ENCODE measurements at regions not wholly inside any gene's neighbourhood (a gene's known extent, or its start where the extent isn't known, plus 50 kb on each side); places are given as distances from the start of the nearest gene placed in this dataset.
A peak's percentile ranks its signal among the peaks of the same experiment; 100 is the strongest.

DNA sequence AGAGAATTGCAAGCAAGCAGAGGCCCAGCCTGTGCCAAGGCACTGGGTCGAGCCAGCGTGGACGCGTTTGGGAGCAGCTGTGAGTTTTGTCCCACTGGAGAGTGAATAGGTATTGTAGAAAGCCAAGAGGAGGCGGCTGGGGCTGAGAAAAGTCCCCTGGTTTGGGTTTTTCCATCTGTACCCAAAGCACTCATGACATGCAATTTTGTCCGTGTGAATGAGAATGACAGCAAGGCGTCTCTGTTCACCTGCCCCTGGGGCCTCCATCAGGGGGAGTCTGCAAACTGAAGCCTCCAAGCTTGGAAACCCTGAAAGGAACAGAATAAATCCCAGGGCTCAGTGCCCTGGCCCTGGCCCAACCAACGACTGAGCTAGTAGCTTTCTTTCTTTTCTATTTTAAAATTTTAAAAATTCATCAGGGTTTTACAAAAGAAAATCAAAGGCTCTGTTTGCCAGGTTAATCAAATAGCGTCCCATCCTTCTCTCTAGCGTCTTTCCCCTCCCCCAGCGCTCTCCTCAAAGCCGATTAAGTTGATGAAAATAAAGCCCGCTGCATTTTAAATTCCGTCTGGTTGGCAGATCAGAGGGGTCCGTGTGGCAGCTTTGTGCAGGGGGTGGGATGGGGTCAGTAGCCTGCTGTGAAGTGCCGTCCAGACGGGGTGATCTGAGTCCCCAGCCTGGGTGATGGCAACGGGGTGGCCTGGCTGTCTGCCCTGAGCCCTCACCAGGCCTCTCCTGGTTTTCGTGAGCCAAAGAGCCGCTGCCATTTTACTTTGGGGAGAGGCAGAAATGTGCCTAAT is 171.0 kb downstream of the KATNIP start (continued):
- no peak for TF ChIP-seq RFX5 (IDR thresholded peaks at IDR 0.05; ENCODE audit: low read length)

DNA sequence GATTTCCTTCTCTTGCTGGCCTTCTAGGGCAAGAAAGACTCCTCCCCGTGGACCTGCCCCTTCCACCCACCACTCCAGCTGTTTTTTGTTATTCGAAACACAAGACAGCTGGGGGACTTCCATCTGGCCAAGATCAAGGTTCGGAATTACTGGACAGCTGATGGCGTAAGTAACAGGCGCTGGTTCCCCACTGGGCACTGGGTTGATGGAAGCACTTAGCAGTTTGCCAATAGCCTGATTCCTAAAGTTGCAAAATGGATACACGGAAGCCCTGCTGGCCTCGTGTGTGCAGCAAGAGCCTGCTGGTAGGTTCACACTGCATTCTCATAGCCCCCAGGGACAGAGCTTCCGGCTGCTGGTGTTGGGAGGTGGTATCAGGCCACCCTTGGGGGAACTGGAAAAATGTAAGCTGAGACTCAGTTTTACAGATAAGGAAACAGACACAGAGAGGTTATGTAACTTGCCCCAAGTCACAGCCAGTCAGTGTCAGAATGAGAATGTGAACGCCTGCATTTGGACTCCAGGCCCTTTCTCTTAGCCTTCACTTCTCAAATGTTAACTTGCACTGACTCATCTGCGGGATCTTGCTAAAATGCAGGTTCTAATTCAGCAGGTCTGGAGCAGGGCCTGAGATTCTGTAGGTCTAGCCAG is 171.7 kb downstream of the KATNIP start:
- H3K9ac ChIP-seq = no peak overlapping the region
- H3K4me3 ChIP-seq (ENCODE audit: low read depth in 2 of 2, low read length in 1 of 2) = no peak overlapping the region
- H3F3A ChIP-seq (replicated peaks; ENCODE audit: insufficient read depth) = no peaks in the 10 kb centered on the region
- H3K36me3 ChIP-seq (replicated peaks in 1 of 2; ENCODE audit: control insufficient read depth in 1 of 2, insufficient read depth in 2 of 2, low read length in 1 of 2) = peaks cover 0 to 29% of the 10 kb centered on the region in 2 experiments
- H2AFZ ChIP-seq (ENCODE audit: low read depth) = no peak overlapping the region
- TF ChIP-seq, protein P1, sequence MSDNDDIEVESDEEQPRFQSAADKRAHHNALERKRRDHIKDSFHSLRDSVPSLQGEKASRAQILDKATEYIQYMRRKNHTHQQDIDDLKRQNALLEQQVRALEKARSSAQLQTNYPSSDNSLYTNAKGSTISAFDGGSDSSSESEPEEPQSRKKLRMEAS (IDR thresholded peaks at IDR 0.05; ENCODE audit: low read depth) = no peak
- TF ChIP-seq EP300 (IDR thresholded peaks at IDR 0.05; ENCODE audit: borderline replicate concordance in 1 of 2, low read depth in 1 of 2, low read length in 1 of 2) (peak in 1 of 2 experiments; percentile 39; a peak in 1 of 4 replicates), RCOR1 (IDR thresholded peaks at IDR 0.05; ENCODE audit: low read length) (peak; percentile 43; the same call in 1 of the 2 replicates), FOXM1 (IDR thresholded peaks at IDR 0.05; ENCODE audit: low read depth) (no peak), TCF12 (IDR thresholded peaks at IDR 0.05) (no peak), EZH2phosphoT487 (IDR thresholded peaks at IDR 0.05; ENCODE audit: borderline replicate concordance, low read depth) (no peak)
- H3K9me2 ChIP-seq = no peaks in the 10 kb centered on the region
- H3K9me3 ChIP-seq = no peaks in the 10 kb centered on the region
- POLR2A ChIA-PET = no interaction called here
- DNase-seq = peak; percentile 63
- CTCF ChIA-PET = interaction anchor here (1.8 to 2.1 kb wide), 3 partner anchors 15 to 349 kb away, joined by 5 to 6 read pairs (median 6); no protein-coding TSS in a partner anchor
- peak overlapping the region in 1 of 2 experiments; percentile 56; a peak in 2 of 4 replicates for H3K27ac ChIP-seq (ENCODE audit: low read depth in 2 of 2, low read length in 1 of 2)
- no peaks in the 10 kb centered on the region for H4K20me1 ChIP-seq (ENCODE audit: insufficient read depth)
- peaks cover 0 to 61% of the 10 kb centered on the region in 2 experiments; a peak in 2 of 4 replicates for H3K4me1 ChIP-seq (ENCODE audit: control insufficient read depth in 1 of 2, insufficient read depth in 2 of 2, low read depth in 1 of 2, low read length in 1 of 2)
- 82% methylated on average over 10 of the region's 10 CpGs for WGBS (ENCODE audit: low lambda C conversion rate)
- H3K27me3 ChIP-seq (ENCODE audit: insufficient read depth) = no peaks in the 10 kb centered on the region
- H3K79me2 ChIP-seq (ENCODE audit: insufficient read depth) = no peaks in the 10 kb centered on the region
- no peak overlapping the region for H3K4me2 ChIP-seq

- DNase-seq = no peak
- POLR2A ChIA-PET = no interaction called here
- H4K20me1 ChIP-seq (ENCODE audit: insufficient read depth) = no peaks in the 10 kb centered on the region
- no peaks in the 10 kb centered on the region for H3K79me2 ChIP-seq (ENCODE audit: insufficient read depth)
- no peaks in the 10 kb centered on the region for H3K9me3 ChIP-seq
- H3K4me2 ChIP-seq = no peak overlapping the region
- no peak overlapping the region for H2AFZ ChIP-seq (ENCODE audit: low read depth)
- H3F3A ChIP-seq (replicated peaks; ENCODE audit: insufficient read depth) = no peaks in the 10 kb centered on the region
- H3K4me3 ChIP-seq (ENCODE audit: low read depth in 2 of 2, low read length in 1 of 2) = no peak overlapping the region
- peak overlapping the region in 1 of 2 experiments; percentile 56; a peak in 1 of 4 replicates for H3K27ac ChIP-seq (ENCODE audit: low read depth in 2 of 2, low read length in 1 of 2)
- 95% methylated on average over 1 of the region's 1 CpG for WGBS (ENCODE audit: low lambda C conversion rate)
- H3K36me3 ChIP-seq (replicated peaks in 1 of 2; ENCODE audit: control insufficient read depth in 1 of 2, insufficient read depth in 2 of 2, low read length in 1 of 2) = peaks cover under 1 to 29% of the 10 kb centered on the region in 2 experiments
- TF ChIP-seq TCF12 (IDR thresholded peaks at IDR 0.05) (no peak), RXRA (IDR thresholded peaks at IDR 0.05; ENCODE audit: borderline replicate concordance, low read depth) (no peak), USF1 (IDR thresholded peaks at IDR 0.05; ENCODE audit: borderline replicate concordance, low read depth) (no peak), RCOR1 (IDR thresholded peaks at IDR 0.05; ENCODE audit: low read length) (no peak), RFX5 (IDR thresholded peaks at IDR 0.05; ENCODE audit: low read length) (no peak), NFIC (IDR thresholded peaks at IDR 0.05; ENCODE audit: borderline replicate concordance) (no peak), MEF2A (IDR thresholded peaks at IDR 0.05; ENCODE audit: borderline replicate concordance, low read depth) (no peak), SMC3 (IDR thresholded peaks at IDR 0.05; ENCODE audit: low read depth, low read length) (no peak), TEAD4 (IDR thresholded peaks at IDR 0.05; ENCODE audit: borderline replicate concordance, insufficient read depth) (no peak), JUND (IDR thresholded peaks at IDR 0.05) (no peak), FOSL2 (IDR thresholded peaks at IDR 0.05; ENCODE audit: borderline replicate concordance, low read depth) (no peak)
- TF ChIP-seq, protein P2, sequence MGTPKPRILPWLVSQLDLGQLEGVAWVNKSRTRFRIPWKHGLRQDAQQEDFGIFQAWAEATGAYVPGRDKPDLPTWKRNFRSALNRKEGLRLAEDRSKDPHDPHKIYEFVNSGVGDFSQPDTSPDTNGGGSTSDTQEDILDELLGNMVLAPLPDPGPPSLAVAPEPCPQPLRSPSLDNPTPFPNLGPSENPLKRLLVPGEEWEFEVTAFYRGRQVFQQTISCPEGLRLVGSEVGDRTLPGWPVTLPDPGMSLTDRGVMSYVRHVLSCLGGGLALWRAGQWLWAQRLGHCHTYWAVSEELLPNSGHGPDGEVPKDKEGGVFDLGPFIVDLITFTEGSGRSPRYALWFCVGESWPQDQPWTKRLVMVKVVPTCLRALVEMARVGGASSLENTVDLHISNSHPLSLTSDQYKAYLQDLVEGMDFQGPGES (IDR thresholded peaks at IDR 0.05; ENCODE audit: low read depth, low read length) = no peak
- TF ChIP-seq, protein P3, sequence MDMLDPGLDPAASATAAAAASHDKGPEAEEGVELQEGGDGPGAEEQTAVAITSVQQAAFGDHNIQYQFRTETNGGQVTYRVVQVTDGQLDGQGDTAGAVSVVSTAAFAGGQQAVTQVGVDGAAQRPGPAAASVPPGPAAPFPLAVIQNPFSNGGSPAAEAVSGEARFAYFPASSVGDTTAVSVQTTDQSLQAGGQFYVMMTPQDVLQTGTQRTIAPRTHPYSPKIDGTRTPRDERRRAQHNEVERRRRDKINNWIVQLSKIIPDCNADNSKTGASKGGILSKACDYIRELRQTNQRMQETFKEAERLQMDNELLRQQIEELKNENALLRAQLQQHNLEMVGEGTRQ (IDR thresholded peaks at IDR 0.05; ENCODE audit: borderline replicate concordance, low read depth, low read length) = no peak
- CTCF ChIA-PET = interaction anchor here (1.4 to 2.0 kb wide), 3 partner anchors 16 to 349 kb away, joined by 5 to 6 read pairs (median 6); no protein-coding TSS in a partner anchor
- no peaks in the 10 kb centered on the region for H3K9me2 ChIP-seq
- no peaks in the 10 kb centered on the region for H3K27me3 ChIP-seq (ENCODE audit: insufficient read depth)
- H3K4me1 ChIP-seq (ENCODE audit: control insufficient read depth in 1 of 2, insufficient read depth in 2 of 2, low read depth in 1 of 2, low read length in 1 of 2) = peaks cover 0 to 61% of the 10 kb centered on the region in 2 experiments; a peak in 2 of 4 replicates
- no peak overlapping the region for H3K9ac ChIP-seq
These were observed 172.3 kb downstream of the KATNIP start for GRCh38 chr16:27722207-27722606.

Data from SK-N-SH (cell line).